ENCODE measurements at regions not wholly inside any gene's neighbourhood (a gene's known extent, or its start where the extent isn't known, plus 50 kb on each side); places are given as distances from the start of the nearest gene placed in this dataset.

GRCh38 chr3:80157546-80157945 lies 389.7 kb upstream of the ROBO1 start:
- no peaks in the 10 kb centered on the region for H3K36me3 Mint-ChIP-seq (ENCODE audit: insufficient read depth)
- H3K27me3 Mint-ChIP-seq, result no peaks in the 10 kb centered on the region
- H3K9me3 Mint-ChIP-seq, result peaks cover 0 to 5% of the 10 kb centered on the region in 2 donors
- no peak overlapping the region for H3K27ac Mint-ChIP-seq
- H3K4me1 Mint-ChIP-seq (ENCODE audit: low read depth in 2 of 2), result no peaks in the 10 kb centered on the region
- ATAC-seq (replicated peaks) (no peak), DNase-seq (no peak)
- no peak overlapping the region for H3K4me3 Mint-ChIP-seq

- Mint-ChIP-seq H3K27ac (no peak overlapping the region), H3K36me3 (ENCODE audit: insufficient read depth) (no peaks in the 10 kb centered on the region), H3K9me3 (peaks cover 12 to 19% of the 10 kb centered on the region in 2 donors), H3K27me3 (no peaks in the 10 kb centered on the region), H3K4me3 (no peak overlapping the region), H3K4me1 (ENCODE audit: low read depth in 2 of 2) (no peaks in the 10 kb centered on the region)
- ATAC-seq (replicated peaks) (no peak), DNase-seq (no peak)
Observed at GRCh38 chr3:80152692-80153091, 384.9 kb upstream of the ROBO1 start.

- H3K27me3 Mint-ChIP-seq, result no peaks in the 10 kb centered on the region
- no peaks in the 10 kb centered on the region for H3K36me3 Mint-ChIP-seq (ENCODE audit: insufficient read depth)
- no peak overlapping the region for H3K4me3 Mint-ChIP-seq
- DNase-seq, result no peak
- H3K9me3 Mint-ChIP-seq, result peaks cover 14 to 20% of the 10 kb centered on the region in 2 donors
- ATAC-seq (replicated peaks), result no peak
- H3K4me1 Mint-ChIP-seq (ENCODE audit: low read depth in 2 of 2), result no peaks in the 10 kb centered on the region
- H3K27ac Mint-ChIP-seq, result no peak overlapping the region
Observed at GRCh38 chr3:80142714-80143113, 374.9 kb upstream of the ROBO1 start.

GRCh38 chr3:80141557-80141956 lies 373.8 kb upstream of the ROBO1 start:
- H3K9me3 Mint-ChIP-seq, result peaks cover 16 to 22% of the 10 kb centered on the region in 2 donors

GRCh38 chr3:80116281-80116680 lies 348.5 kb upstream of the ROBO1 start:
- no peaks in the 10 kb centered on the region for H3K36me3 Mint-ChIP-seq (ENCODE audit: insufficient read depth)
- no peak for ATAC-seq (replicated peaks)
- no peak overlapping the region for H3K4me3 Mint-ChIP-seq
- no peaks in the 10 kb centered on the region for H3K27me3 Mint-ChIP-seq
- H3K27ac Mint-ChIP-seq, result no peak overlapping the region
- H3K9me3 Mint-ChIP-seq, result peaks cover 4 to 9% of the 10 kb centered on the region in 2 donors
- DNase-seq, result no peak
- no peaks in the 10 kb centered on the region for H3K4me1 Mint-ChIP-seq (ENCODE audit: low read depth in 2 of 2)

More at GRCh38 chr3:80141557-80141956, 373.8 kb upstream of the ROBO1 start:
- DNase-seq, result no peak
- H3K4me1 Mint-ChIP-seq (ENCODE audit: low read depth in 2 of 2), result no peaks in the 10 kb centered on the region
- no peaks in the 10 kb centered on the region for H3K36me3 Mint-ChIP-seq (ENCODE audit: insufficient read depth)
- no peak overlapping the region for H3K4me3 Mint-ChIP-seq
- ATAC-seq (replicated peaks), result no peak
- no peak overlapping the region for H3K27ac Mint-ChIP-seq
- H3K27me3 Mint-ChIP-seq, result no peaks in the 10 kb centered on the region

- Mint-ChIP-seq H3K4me3 (no peak overlapping the region), H3K36me3 (ENCODE audit: insufficient read depth) (no peaks in the 10 kb centered on the region), H3K4me1 (ENCODE audit: low read depth in 2 of 2) (no peaks in the 10 kb centered on the region), H3K9me3 (peaks cover 4 to 9% of the 10 kb centered on the region in 2 donors), H3K27ac (no peak overlapping the region), H3K27me3 (no peaks in the 10 kb centered on the region)
- no peak for ATAC-seq (replicated peaks)
- no peak for DNase-seq
Observed at GRCh38 chr3:80114694-80115093, 346.9 kb upstream of the ROBO1 start.

- DNase-seq, result no peak
- no peaks in the 10 kb centered on the region for H3K36me3 Mint-ChIP-seq (ENCODE audit: insufficient read depth)
- peaks cover 4 to 9% of the 10 kb centered on the region in 2 donors for H3K9me3 Mint-ChIP-seq
- no peaks in the 10 kb centered on the region for H3K4me1 Mint-ChIP-seq (ENCODE audit: low read depth in 2 of 2)
- ATAC-seq (replicated peaks), result no peak
- H3K4me3 Mint-ChIP-seq, result no peak overlapping the region
- H3K27me3 Mint-ChIP-seq, result no peaks in the 10 kb centered on the region
- H3K27ac Mint-ChIP-seq, result no peak overlapping the region
Observed at GRCh38 chr3:80113331-80113730, 345.5 kb upstream of the ROBO1 start.

GRCh38 chr3:80099559-80100066 lies 331.8 kb upstream of the ROBO1 start:
- H3K36me3 Mint-ChIP-seq (ENCODE audit: insufficient read depth), result no peaks in the 10 kb centered on the region
- peaks cover 0 to 6% of the 10 kb centered on the region in 2 donors for H3K9me3 Mint-ChIP-seq
- DNase-seq (no peak), ATAC-seq (replicated peaks) (no peak)
- no peak overlapping the region for H3K4me3 Mint-ChIP-seq
- H3K27me3 Mint-ChIP-seq, result no peaks in the 10 kb centered on the region
- no peak overlapping the region for H3K27ac Mint-ChIP-seq
- no peaks in the 10 kb centered on the region for H3K4me1 Mint-ChIP-seq (ENCODE audit: low read depth in 2 of 2)

- ATAC-seq (replicated peaks) (no peak), DNase-seq (no peak)
- no peaks in the 10 kb centered on the region for H3K27me3 Mint-ChIP-seq
- H3K36me3 Mint-ChIP-seq (ENCODE audit: insufficient read depth), result no peaks in the 10 kb centered on the region
- H3K9me3 Mint-ChIP-seq, result peaks cover 0 to 2% of the 10 kb centered on the region in 2 donors
- no peak overlapping the region for H3K4me3 Mint-ChIP-seq
- no peaks in the 10 kb centered on the region for H3K4me1 Mint-ChIP-seq (ENCODE audit: low read depth in 2 of 2)
- H3K27ac Mint-ChIP-seq, result no peak overlapping the region
Observed at GRCh38 chr3:80097674-80098073, 329.9 kb upstream of the ROBO1 start.

- ATAC-seq (replicated peaks), result no peak
- no peak overlapping the region for H3K4me3 Mint-ChIP-seq
- no peaks in the 10 kb centered on the region for H3K4me1 Mint-ChIP-seq (ENCODE audit: low read depth in 2 of 2)
- no peak overlapping the region for H3K27ac Mint-ChIP-seq
- peaks cover 0 to 2% of the 10 kb centered on the region in 2 donors for H3K9me3 Mint-ChIP-seq
- no peak for DNase-seq
- no peaks in the 10 kb centered on the region for H3K36me3 Mint-ChIP-seq (ENCODE audit: insufficient read depth)
- H3K27me3 Mint-ChIP-seq, result no peaks in the 10 kb centered on the region
Observed at GRCh38 chr3:80096909-80097308, 329.1 kb upstream of the ROBO1 start.

GRCh38 chr3:80094589-80094988 lies 326.8 kb upstream of the ROBO1 start:
- Mint-ChIP-seq H3K9me3 (no peaks in the 10 kb centered on the region), H3K4me1 (ENCODE audit: low read depth in 2 of 2) (no peaks in the 10 kb centered on the region)

GRCh38 chr3:80087767-80088166 lies 320.0 kb upstream of the ROBO1 start:
- H3K27me3 Mint-ChIP-seq, result no peaks in the 10 kb centered on the region
- no peak for DNase-seq
- no peak for ATAC-seq (replicated peaks)
- H3K36me3 Mint-ChIP-seq (ENCODE audit: insufficient read depth), result no peaks in the 10 kb centered on the region
- no peak overlapping the region for H3K4me3 Mint-ChIP-seq
- H3K9me3 Mint-ChIP-seq, result peaks cover 4 to 10% of the 10 kb centered on the region in 2 donors
- no peaks in the 10 kb centered on the region for H3K4me1 Mint-ChIP-seq (ENCODE audit: low read depth in 2 of 2)
- H3K27ac Mint-ChIP-seq, result no peak overlapping the region

More at GRCh38 chr3:80094589-80094988, 326.8 kb upstream of the ROBO1 start:
- no peak overlapping the region for H3K27ac Mint-ChIP-seq
- H3K36me3 Mint-ChIP-seq (ENCODE audit: insufficient read depth), result no peaks in the 10 kb centered on the region
- ATAC-seq (replicated peaks), result no peak
- no peaks in the 10 kb centered on the region for H3K27me3 Mint-ChIP-seq
- no peak overlapping the region for H3K4me3 Mint-ChIP-seq
- no peak for DNase-seq

GRCh38 chr3:80086426-80086825 lies 318.6 kb upstream of the ROBO1 start:
- H3K4me1 Mint-ChIP-seq (ENCODE audit: low read depth in 2 of 2), result no peaks in the 10 kb centered on the region
- no peak overlapping the region for H3K27ac Mint-ChIP-seq

GRCh38 chr3:80079886-80080285 lies 312.1 kb upstream of the ROBO1 start:
- DNase-seq (no peak), ATAC-seq (replicated peaks) (no peak)
- no peaks in the 10 kb centered on the region for H3K27me3 Mint-ChIP-seq
- H3K4me3 Mint-ChIP-seq, result no peak overlapping the region
- peaks cover 11 to 18% of the 10 kb centered on the region in 2 donors for H3K9me3 Mint-ChIP-seq
- H3K36me3 Mint-ChIP-seq (ENCODE audit: insufficient read depth), result no peaks in the 10 kb centered on the region
- H3K4me1 Mint-ChIP-seq (ENCODE audit: low read depth in 2 of 2), result no peaks in the 10 kb centered on the region
- H3K27ac Mint-ChIP-seq, result no peak overlapping the region

More at GRCh38 chr3:80086426-80086825, 318.6 kb upstream of the ROBO1 start:
- H3K36me3 Mint-ChIP-seq (ENCODE audit: insufficient read depth), result no peaks in the 10 kb centered on the region
- peaks cover 7 to 10% of the 10 kb centered on the region in 2 donors for H3K9me3 Mint-ChIP-seq
- no peak overlapping the region for H3K4me3 Mint-ChIP-seq
- DNase-seq (no peak), ATAC-seq (replicated peaks) (no peak)
- no peaks in the 10 kb centered on the region for H3K27me3 Mint-ChIP-seq

- H3K27ac Mint-ChIP-seq, result no peak overlapping the region
- H3K4me3 Mint-ChIP-seq, result no peak overlapping the region
- H3K36me3 Mint-ChIP-seq (ENCODE audit: insufficient read depth), result no peaks in the 10 kb centered on the region
- DNase-seq (no peak), ATAC-seq (replicated peaks) (no peak)
- peaks cover 0 to 23% of the 10 kb centered on the region in 2 donors for H3K9me3 Mint-ChIP-seq
- no peaks in the 10 kb centered on the region for H3K27me3 Mint-ChIP-seq
- H3K4me1 Mint-ChIP-seq (ENCODE audit: low read depth in 2 of 2), result no peaks in the 10 kb centered on the region
Observed at GRCh38 chr3:80068459-80068858, 300.7 kb upstream of the ROBO1 start.

Measured in effector memory CD8-positive, alpha-beta T cell (primary cell).